IMR-90 (cell line): ENCODE measurements at regions not wholly inside any gene's neighbourhood (a gene's known extent, or its start where the extent isn't known, plus 50 kb on each side); places are given as distances from the start of the nearest gene placed in this dataset.

Experiments
- ATAC-seq: fragments of 200-7000 bp; cut with Tn5 transposase; 2 replicates; pipeline ENCODE4 v1.9.1; 2020; ENCODE audit warnings: low read depth, mild to moderate bottlenecking, moderate library complexity
- BruUV-seq: library from RNA; stranded (reverse); fragments of 400-500 nt; replicated peaks from 2 replicates; lab custom pipeline; 2021; lab: Mats Ljungman, UMichigan
- CTCF ChIA-PET: fragments of 300-600 bp; formaldehyde crosslinking; extraction: SDS; loops from one replicate; lab custom pipeline; 2021; ENCODE audit warnings: antibody characterized with exemption; lab: Yijun Ruan, JAX
- POLR2A ChIA-PET: fragments of 300-600 bp; sonication (Branson Sonifier 250); formaldehyde crosslinking; loops from one replicate; lab custom pipeline; 2022; ENCODE audit warnings: antibody characterized with exemption; ENCODE audit not compliant: unreplicated experiment; lab: Charles Lee
- DNase-seq: peaks from one replicate; pipeline ENCODE4 v3.0.0; 2013
- H2AFZ ChIP-seq: replicated peaks from 2 replicates; pipeline ENCODE3; 2013; ENCODE audit warnings: low read length, mild to moderate bottlenecking; ENCODE audit not compliant: poor library complexity
- H2AK5ac ChIP-seq: 2 replicates; pipeline ENCODE4 v1.6.1; 2013; ENCODE audit warnings: low read depth, low read length, inconsistent platforms
- H2AK9ac ChIP-seq: replicated peaks from 2 replicates; pipeline ENCODE3; 2013; ENCODE audit warnings: mild to moderate bottlenecking, low read depth, low read length, moderate library complexity; ENCODE audit not compliant: poor library complexity
- H2BK120ac ChIP-seq: 2 replicates; pipeline ENCODE4 v1.6.1; 2013; ENCODE audit warnings: low read depth, low read length, inconsistent platforms
- H2BK15ac ChIP-seq: 3 replicates; pipeline ENCODE4 v1.6.1; 2013; ENCODE audit warnings: low read depth, low read length, inconsistent platforms
- H2BK20ac ChIP-seq: 2 replicates; pipeline ENCODE4 v1.6.1; 2013; ENCODE audit warnings: low read depth, mild to moderate bottlenecking, inconsistent platforms, low read length, moderate library complexity
- H2BK5ac ChIP-seq: 2 replicates; pipeline ENCODE4 v1.6.1; 2013; ENCODE audit warnings: mild to moderate bottlenecking, low read depth, low read length, inconsistent platforms; ENCODE audit not compliant: poor library complexity, severe bottlenecking
- H3K14ac ChIP-seq: replicated peaks from 2 replicates; pipeline ENCODE4 v1.6.1; 2013; ENCODE audit warnings: low read depth, low read length, inconsistent platforms
- H3K18ac ChIP-seq: 2 replicates; pipeline ENCODE4 v1.6.1; 2013; ENCODE audit warnings: low read depth, low read length, control low read depth
- H3K23ac ChIP-seq: 2 replicates; pipeline ENCODE4 v1.6.1; 2013; ENCODE audit warnings: low read depth, low read length, inconsistent platforms
- H3K27ac ChIP-seq: 2 replicates; pipeline ENCODE4 v1.5.1; 2013; ENCODE audit warnings: mild to moderate bottlenecking, control low read depth, low read length; ENCODE audit not compliant: insufficient read depth
- H3K27me3 ChIP-seq: 2 replicates; pipeline ENCODE4 v1.6.1; 2013; ENCODE audit warnings: low read length; ENCODE audit not compliant: control insufficient read depth, insufficient read depth
- H3K36me3 ChIP-seq: 2 replicates; pipeline ENCODE4 v1.6.1; 2013; ENCODE audit warnings: low read length, mixed read lengths; ENCODE audit not compliant: control insufficient read depth, insufficient read depth
- H3K4ac ChIP-seq: 2 replicates; pipeline ENCODE4 v1.6.1; 2013; ENCODE audit warnings: low read depth, low read length, inconsistent platforms
- H3K4me1 ChIP-seq: 2 replicates; pipeline ENCODE4 v1.6.1; 2013; ENCODE audit warnings: low read length, mixed read lengths; ENCODE audit not compliant: control insufficient read depth, insufficient read depth
- H3K4me2 ChIP-seq: 2 replicates; pipeline ENCODE4 v1.6.1; 2013; ENCODE audit warnings: low read depth, mild to moderate bottlenecking, control low read depth, low read length, moderate library complexity
- H3K4me3 ChIP-seq: 2 replicates; pipeline ENCODE4 v1.5.1; 2013; ENCODE audit warnings: low read depth, mild to moderate bottlenecking, control low read depth, low read length, moderate library complexity; ENCODE audit not compliant: insufficient read depth
- H3K56ac ChIP-seq: 2 replicates; pipeline ENCODE4 v1.6.1; 2013; ENCODE audit warnings: low read length, inconsistent platforms; ENCODE audit not compliant: insufficient read depth; ENCODE audit errors: extremely low read depth
- H3K79me1 ChIP-seq, 2 experiments: 2 replicates each; pipeline ENCODE4 v1.6.1; 2013; ENCODE audit warnings: low read length in 2 of 2, inconsistent platforms in 1 of 2, low read depth in 1 of 2
- H3K9ac ChIP-seq: 2 replicates; pipeline ENCODE4 v1.6.1; 2013; ENCODE audit warnings: low read depth, low read length, control low read depth
- H3K9me1 ChIP-seq: 2 replicates; pipeline ENCODE4 v1.6.1; 2013; ENCODE audit warnings: low read length, inconsistent platforms; ENCODE audit not compliant: insufficient read depth
- H3K9me3 ChIP-seq: 2 replicates; pipeline ENCODE4 v1.6.1; 2013; ENCODE audit warnings: low read length; ENCODE audit not compliant: control insufficient read depth, insufficient read depth
- H4K20me1 ChIP-seq: 2 replicates; pipeline ENCODE4 v1.6.1; 2013; ENCODE audit warnings: low read length, inconsistent platforms; ENCODE audit not compliant: insufficient read depth
- H4K5ac ChIP-seq: 2 replicates; pipeline ENCODE4 v1.6.1; 2013; ENCODE audit warnings: mild to moderate bottlenecking, low read depth, low read length, control low read depth
- H4K8ac ChIP-seq, 2 experiments: 2 replicates each; pipeline ENCODE4 v1.6.1; 2013; ENCODE audit warnings: low read depth in 2 of 2, low read length in 2 of 2, control low read depth in 1 of 2, inconsistent platforms in 1 of 2
- H4K91ac ChIP-seq: 2 replicates; pipeline ENCODE4 v1.6.1; 2013; ENCODE audit warnings: low read depth, low read length, inconsistent platforms; ENCODE audit not compliant: insufficient read depth
- BHLHE40 ChIP-seq: fragments of 150-350 bp; IDR thresholded peaks from 2 replicates; pipeline ENCODE4 v1.6.1; 2016; ENCODE audit warnings: mild to moderate bottlenecking, low read depth, low read length
- CEBPB ChIP-seq: IDR thresholded peaks from 2 replicates; pipeline ENCODE4 v1.6.1; 2012; ENCODE audit warnings: low read depth, low read length, improper control_type of control experiment
- CHD1 ChIP-seq: IDR thresholded peaks from 2 replicates; pipeline ENCODE4 v1.6.1; 2012; ENCODE audit warnings: low read depth, low read length, improper control_type of control experiment
- CTCF ChIP-seq: conservative IDR thresholded peaks from 2 replicates; pipeline ENCODE4 v1.5.1; 2012; ENCODE audit warnings: mild to moderate bottlenecking, low read depth, low read length, improper control_type of control experiment
- ELK1 ChIP-seq: fragments of 150-350 bp; IDR thresholded peaks from 2 replicates; pipeline ENCODE4 v1.6.1; 2016; ENCODE audit warnings: low read depth, mild to moderate bottlenecking, low read length, moderate library complexity, borderline replicate concordance
- FOS ChIP-seq: fragments of 150-350 bp; IDR thresholded peaks from 2 replicates; pipeline ENCODE4 v1.6.1; 2016; ENCODE audit warnings: low read depth, low read length
- MAFK ChIP-seq: IDR thresholded peaks from 2 replicates; pipeline ENCODE4 v1.6.1; 2012; ENCODE audit warnings: low read depth, low read length, improper control_type of control experiment
- MAZ ChIP-seq: IDR thresholded peaks from 2 replicates; pipeline ENCODE4 v1.6.1; 2012; ENCODE audit warnings: low read depth, mild to moderate bottlenecking, low read length, improper control_type of control experiment, moderate library complexity, borderline replicate concordance
- MXI1 ChIP-seq: IDR thresholded peaks from 2 replicates; pipeline ENCODE4 v1.6.1; 2012; ENCODE audit warnings: low read depth, mild to moderate bottlenecking, low read length, moderate library complexity, borderline replicate concordance
- NFE2L2 ChIP-seq: fragments of 150-350 bp; IDR thresholded peaks from 2 replicates; pipeline ENCODE4 v1.6.1; 2016; ENCODE audit warnings: low read depth, mild to moderate bottlenecking, low read length
- POLR2A ChIP-seq: IDR thresholded peaks from 2 replicates; pipeline ENCODE4 v1.6.1; 2012; ENCODE audit warnings: mild to moderate bottlenecking, low read depth, low read length
- RAD21 ChIP-seq: IDR thresholded peaks from 2 replicates; pipeline ENCODE4 v1.6.1; 2012; ENCODE audit warnings: low read length, improper control_type of control experiment
- RCOR1 ChIP-seq: IDR thresholded peaks from 2 replicates; pipeline ENCODE4 v1.6.1; 2012; ENCODE audit warnings: mild to moderate bottlenecking, low read length, improper control_type of control experiment; ENCODE audit not compliant: insufficient replicate concordance
- RFX5 ChIP-seq: IDR thresholded peaks from 2 replicates; pipeline ENCODE4 v1.8.0; 2012; ENCODE audit warnings: low read depth, mild to moderate bottlenecking, low read length, moderate library complexity
- SMC3 ChIP-seq: fragments of 150-350 bp; IDR thresholded peaks from 2 replicates; pipeline ENCODE4 v1.6.1; 2016; ENCODE audit warnings: low read depth, mild to moderate bottlenecking, antibody characterized with exemption, low read length, moderate library complexity
- USF2 ChIP-seq: fragments of 150-350 bp; IDR thresholded peaks from 2 replicates; pipeline ENCODE4 v1.6.1; 2017; ENCODE audit warnings: mild to moderate bottlenecking, antibody characterized with exemption, low read length, low read depth
- WGBS, 2 experiments: methylation state at CpG; one replicate each; pipeline versions ENCODE4 v1.1.5 to v1.1.7; 2013; ENCODE audit warnings: missing lambda C conversion rate in 2 of 2; ENCODE audit not compliant: insufficient read length in 1 of 2; ENCODE audit errors: extremely low coverage in 2 of 2; 5-methylcytosine and 5-hydroxymethylcytosine counted together
- dilution Hi-C: fragments of 300-500 bp; cut with HindIII; formaldehyde crosslinking; loops from one replicate; pipeline ENCODE4 v1.14.3; 2018; ENCODE audit warnings: low sequenced_read_pairs; ENCODE audit not compliant: unreplicated experiment
- in situ Hi-C: fragments of 300-500 bp; cut with MboI; formaldehyde crosslinking; loops from 3 replicates; pipeline ENCODE4 v1.14.3; 2019; ENCODE audit warnings: low sequenced_read_pairs, inconsistent platforms, mixed read lengths
- intact Hi-C: fragments of 100-400 bp; cut with micrococcal nuclease; formaldehyde crosslinking; loops from 2 replicates; pipeline ENCODE4 v1.10.0; 2022

- H2BK120ac ChIP-seq = no peak overlapping the region
- H3K56ac ChIP-seq = no peak overlapping the region
- H3K18ac ChIP-seq = no peak overlapping the region
- no peak overlapping the region for H3K4me3 ChIP-seq
- ATAC-seq = no peak
- H4K5ac ChIP-seq = no peak overlapping the region
- H4K91ac ChIP-seq = no peak overlapping the region
- no peak overlapping the region for H3K23ac ChIP-seq
- H3K27me3 ChIP-seq = no peaks in the 10 kb centered on the region
- H3K27ac ChIP-seq = no peak overlapping the region
- no peak overlapping the region for H2AK9ac ChIP-seq
- no peak overlapping the region for H3K4ac ChIP-seq
- WGBS, 2 experiments = 38% methylated on average over 4 of the region's 7 CpGs; no CpG with 5 or more reads in 1 of the 2 experiments
- H3K9me3 ChIP-seq = no peaks in the 10 kb centered on the region; the same call in 1 of the 2 replicates
- no peaks in the 10 kb centered on the region for H3K36me3 ChIP-seq
- BruUV-seq = no TSS peak
- no peak overlapping the region for H2AK5ac ChIP-seq
- no peak overlapping the region for H2AFZ ChIP-seq
- no peaks in the 10 kb centered on the region for H3K9me1 ChIP-seq
- H3K4me2 ChIP-seq = no peak overlapping the region
- intact Hi-C loops = no loop called here
- H3K14ac ChIP-seq = no peak overlapping the region
- in situ Hi-C loops = no loop called here
- H3K79me1 ChIP-seq = no peaks in the 10 kb centered on the region
- no peak overlapping the region for H2BK15ac ChIP-seq
- ChIA-PET POLR2A (no interaction called here), CTCF (no interaction called here)
- no peak overlapping the region for H2BK5ac ChIP-seq
- TF ChIP-seq POLR2A (no peak), CTCF (no peak), RCOR1 (no peak), USF2 (no peak), MAFK (no peak), NFE2L2 (no peak), MXI1 (no peak), MAZ (no peak), SMC3 (no peak), CEBPB (no peak), CHD1 (no peak), ELK1 (no peak), RFX5 (no peak), FOS (no peak), BHLHE40 (no peak), RAD21 (no peak)
- no peak overlapping the region for H2BK20ac ChIP-seq
- no peak for DNase-seq
- H4K20me1 ChIP-seq = no peaks in the 10 kb centered on the region
- no peak overlapping the region for H3K9ac ChIP-seq
- dilution Hi-C loops = no loop called here
- H4K8ac ChIP-seq = no peak overlapping the region
- H3K4me1 ChIP-seq = no peaks in the 10 kb centered on the region
These were observed 364.2 kb upstream of the CLINT1 start for GRCh38 chr5:158223054-158223600.
